ENCODE measurements at regions not wholly inside any gene's neighbourhood (a gene's known extent, or its start where the extent isn't known, plus 50 kb on each side); places are given as distances from the start of the nearest gene placed in this dataset.

DNA sequence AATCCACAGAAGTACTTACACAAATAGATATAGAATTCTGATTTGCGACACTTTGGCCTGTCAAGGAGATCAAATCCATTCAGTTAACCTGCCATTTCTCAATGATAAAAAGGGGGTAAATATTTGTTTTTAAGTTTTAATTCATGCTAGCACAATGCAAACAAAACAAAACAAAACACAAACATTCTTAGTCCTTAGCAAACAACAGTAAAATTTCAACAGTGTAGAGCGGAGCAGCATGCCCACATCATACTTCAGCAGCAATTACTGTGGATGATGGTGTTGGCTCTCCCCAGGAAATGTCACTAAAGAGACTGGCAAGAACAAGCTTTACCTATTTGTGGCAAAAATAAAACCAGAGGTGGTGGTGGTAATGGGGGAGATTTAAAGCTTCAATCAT is 625.2 kb upstream of the PCDH20 start:
- H3K9me3 Mint-ChIP-seq = peaks cover 10% of the 10 kb centered on the region
- no peaks in the 10 kb centered on the region for H3K27me3 Mint-ChIP-seq (ENCODE audit: insufficient read depth)
- TF ChIP-seq, protein P1, sequence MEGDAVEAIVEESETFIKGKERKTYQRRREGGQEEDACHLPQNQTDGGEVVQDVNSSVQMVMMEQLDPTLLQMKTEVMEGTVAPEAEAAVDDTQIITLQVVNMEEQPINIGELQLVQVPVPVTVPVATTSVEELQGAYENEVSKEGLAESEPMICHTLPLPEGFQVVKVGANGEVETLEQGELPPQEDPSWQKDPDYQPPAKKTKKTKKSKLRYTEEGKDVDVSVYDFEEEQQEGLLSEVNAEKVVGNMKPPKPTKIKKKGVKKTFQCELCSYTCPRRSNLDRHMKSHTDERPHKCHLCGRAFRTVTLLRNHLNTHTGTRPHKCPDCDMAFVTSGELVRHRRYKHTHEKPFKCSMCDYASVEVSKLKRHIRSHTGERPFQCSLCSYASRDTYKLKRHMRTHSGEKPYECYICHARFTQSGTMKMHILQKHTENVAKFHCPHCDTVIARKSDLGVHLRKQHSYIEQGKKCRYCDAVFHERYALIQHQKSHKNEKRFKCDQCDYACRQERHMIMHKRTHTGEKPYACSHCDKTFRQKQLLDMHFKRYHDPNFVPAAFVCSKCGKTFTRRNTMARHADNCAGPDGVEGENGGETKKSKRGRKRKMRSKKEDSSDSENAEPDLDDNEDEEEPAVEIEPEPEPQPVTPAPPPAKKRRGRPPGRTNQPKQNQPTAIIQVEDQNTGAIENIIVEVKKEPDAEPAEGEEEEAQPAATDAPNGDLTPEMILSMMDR (IDR thresholded peaks at IDR 0.05) = no peak

DNA sequence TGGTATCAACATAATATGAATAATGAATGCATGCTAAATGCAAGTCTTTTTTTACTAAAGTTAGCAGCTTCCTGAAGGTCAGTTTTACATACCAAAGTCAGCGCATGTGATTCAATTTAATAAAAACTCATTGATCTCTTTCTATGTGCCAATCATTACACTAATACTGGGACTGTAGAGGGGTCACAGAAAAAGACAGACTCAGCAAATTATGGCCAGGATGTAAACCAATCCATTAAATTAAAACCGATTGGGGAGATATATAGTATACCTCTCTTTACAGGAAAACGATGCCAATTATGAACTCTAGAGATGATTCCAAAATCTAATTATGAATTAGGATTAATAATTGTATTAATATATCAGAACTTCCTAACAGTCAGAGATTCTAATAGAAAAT is 624.4 kb upstream of the PCDH20 start:
- Mint-ChIP-seq H3K36me3 (ENCODE audit: low read depth) (no peaks in the 10 kb centered on the region), H3K9me3 (peaks cover 10% of the 10 kb centered on the region), H3K27me3 (ENCODE audit: insufficient read depth) (no peaks in the 10 kb centered on the region), H3K27ac (no peak overlapping the region), H3K4me1 (ENCODE audit: low read depth) (no peaks in the 10 kb centered on the region), H3K4me3 (no peak overlapping the region)
- TF ChIP-seq, protein P1 (IDR thresholded peaks at IDR 0.05) = no peak
- DNase-seq = no peak

More for the DNA sequence above, 625.2 kb upstream of the PCDH20 start:
- DNase-seq = no peak
- H3K36me3 Mint-ChIP-seq (ENCODE audit: low read depth) = no peaks in the 10 kb centered on the region
- no peaks in the 10 kb centered on the region for H3K4me1 Mint-ChIP-seq (ENCODE audit: low read depth)
- no peak overlapping the region for H3K27ac Mint-ChIP-seq
- H3K4me3 Mint-ChIP-seq = no peak overlapping the region

DNA sequence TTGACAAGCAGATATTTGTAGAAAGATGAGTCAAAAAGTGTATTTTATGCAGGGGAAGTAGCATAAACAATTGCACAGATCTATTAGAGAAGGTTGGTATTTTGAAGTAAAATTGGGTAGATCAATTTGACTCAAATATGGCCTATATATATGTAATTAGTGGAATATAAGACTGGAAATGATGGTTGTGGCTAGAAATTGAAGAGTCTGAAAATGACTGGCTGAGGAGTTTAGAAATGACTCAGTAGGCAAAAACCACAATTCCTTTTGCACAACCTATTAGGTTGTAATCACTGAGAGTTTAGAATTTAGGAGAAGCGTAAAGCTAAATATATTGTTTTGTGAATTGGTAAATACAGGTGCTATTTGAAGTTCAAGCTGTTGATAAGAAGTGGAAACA is 622.6 kb upstream of the PCDH20 start:
- TF ChIP-seq, protein P1 (IDR thresholded peaks at IDR 0.05) = no peak
- no peak overlapping the region for H3K27ac Mint-ChIP-seq

DNA sequence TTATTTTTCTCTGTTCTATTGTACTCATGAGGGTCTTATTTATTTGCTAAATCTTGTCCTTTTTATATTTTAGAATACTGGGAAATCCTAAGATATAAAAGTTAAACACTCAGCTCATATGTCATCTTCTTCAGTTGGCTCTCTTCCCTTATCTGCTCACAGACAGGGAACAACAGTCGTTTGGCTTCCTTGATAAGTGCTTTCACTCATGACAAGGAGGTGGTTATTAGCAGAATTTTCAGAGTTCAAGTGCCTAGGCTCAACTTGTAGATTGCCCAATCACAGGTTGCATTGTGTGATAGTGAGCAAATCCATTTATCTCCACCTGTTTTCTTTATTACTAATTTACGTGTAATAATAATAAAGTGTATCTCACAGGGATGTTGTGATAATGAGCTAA is 620.3 kb upstream of the PCDH20 start:
- H3K27ac Mint-ChIP-seq = no peak overlapping the region
- H3K4me3 Mint-ChIP-seq = no peak overlapping the region
- 0 out of 2 replicates have a peak, but pooled peaks cover 4% of the 10 kb centered on the region for H3K36me3 Mint-ChIP-seq (ENCODE audit: low read depth)

More for the DNA sequence above, 622.6 kb upstream of the PCDH20 start:
- Mint-ChIP-seq H3K27me3 (ENCODE audit: insufficient read depth) (no peaks in the 10 kb centered on the region), H3K4me1 (ENCODE audit: low read depth) (no peaks in the 10 kb centered on the region), H3K36me3 (ENCODE audit: low read depth) (0 out of 2 replicates have a peak, but pooled peaks cover 4% of the 10 kb centered on the region), H3K4me3 (no peak overlapping the region), H3K9me3 (peaks cover 23% of the 10 kb centered on the region)
- DNase-seq = no peak

DNA sequence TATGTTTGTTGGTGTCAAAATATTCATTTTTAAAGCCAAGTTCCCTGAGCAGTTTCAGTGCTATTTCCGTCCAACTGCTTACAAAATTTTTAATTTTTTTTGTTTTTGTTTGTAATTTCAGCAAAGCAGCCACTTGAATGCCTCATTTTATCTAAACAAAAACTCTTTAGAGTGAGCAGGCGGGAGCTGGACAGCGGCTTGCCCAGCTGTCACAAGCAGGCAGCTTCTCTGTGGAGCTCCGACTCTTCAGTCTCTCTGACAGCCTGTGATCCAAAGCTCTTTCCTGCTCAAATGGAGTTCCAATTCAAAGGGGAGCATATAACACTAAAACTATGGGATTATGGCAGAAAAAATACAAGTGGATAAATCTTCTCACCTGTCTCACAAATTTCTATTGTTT is 618.3 kb upstream of the PCDH20 start:
- H3K36me3 Mint-ChIP-seq (ENCODE audit: low read depth) = 0 out of 2 replicates have a peak, but pooled peaks cover 4% of the 10 kb centered on the region
- TF ChIP-seq, protein P1 (IDR thresholded peaks at IDR 0.05) = no peak
- no peak overlapping the region for H3K4me3 Mint-ChIP-seq
- no peaks in the 10 kb centered on the region for H3K4me1 Mint-ChIP-seq (ENCODE audit: low read depth)
- H3K27me3 Mint-ChIP-seq (ENCODE audit: insufficient read depth) = no peaks in the 10 kb centered on the region
- no peak for DNase-seq
- peaks cover 27% of the 10 kb centered on the region for H3K9me3 Mint-ChIP-seq
- H3K27ac Mint-ChIP-seq = no peak overlapping the region

More for the DNA sequence above, 620.3 kb upstream of the PCDH20 start:
- Mint-ChIP-seq H3K27me3 (ENCODE audit: insufficient read depth) (no peaks in the 10 kb centered on the region), H3K9me3 (peaks cover 27% of the 10 kb centered on the region), H3K4me1 (ENCODE audit: low read depth) (no peaks in the 10 kb centered on the region)
- no peak for DNase-seq
- TF ChIP-seq, protein P1 (IDR thresholded peaks at IDR 0.05) = no peak

DNA sequence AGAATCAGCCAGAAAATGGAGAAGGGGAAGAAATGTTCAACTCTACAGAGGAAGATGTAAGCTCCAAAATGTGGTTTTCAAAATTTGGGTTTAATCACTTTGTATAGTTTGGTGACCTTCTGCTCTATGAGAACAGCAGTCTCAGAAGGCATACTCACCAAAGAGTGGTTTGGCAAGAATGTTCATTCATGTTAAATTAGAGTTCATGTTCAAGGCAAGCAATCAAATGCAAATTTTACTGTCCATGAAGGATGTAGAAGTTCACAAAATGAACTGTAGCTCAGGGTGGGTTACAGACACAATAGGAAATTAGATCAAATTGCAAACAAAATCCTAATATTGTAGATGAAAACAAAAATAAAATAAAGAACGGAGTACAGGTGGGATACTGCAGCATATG is 606.7 kb upstream of the PCDH20 start:
- H3K4me3 Mint-ChIP-seq = no peak overlapping the region

More for the DNA sequence above, 606.7 kb upstream of the PCDH20 start:
- no peak for DNase-seq
- no peaks in the 10 kb centered on the region for H3K36me3 Mint-ChIP-seq (ENCODE audit: low read depth)
- peaks cover 10% of the 10 kb centered on the region for H3K9me3 Mint-ChIP-seq
- H3K27ac Mint-ChIP-seq = no peak overlapping the region
- no peaks in the 10 kb centered on the region for H3K27me3 Mint-ChIP-seq (ENCODE audit: insufficient read depth)
- H3K4me1 Mint-ChIP-seq (ENCODE audit: low read depth) = no peaks in the 10 kb centered on the region
- TF ChIP-seq, protein P1 (IDR thresholded peaks at IDR 0.05) = no peak
